BE2C (cell line): ENCODE measurements at regions not wholly inside any gene's neighbourhood (a gene's known extent, or its start where the extent isn't known, plus 50 kb on each side); places are given as distances from the start of the nearest gene placed in this dataset.

Experiments used
- DNase-seq: peaks from one replicate; pipeline ENCODE4 v3.0.0-alpha.2; 2020
- H3K27me3 ChIP-seq: fragments of 250-450 bp; sonication (Bioruptor Pico); 2 replicates; pipeline ENCODE4 v1.5.1; 2020; ENCODE audit warnings: mild to moderate bottlenecking
- H3K36me3 ChIP-seq: fragments of 250-450 bp; sonication (Bioruptor Pico); 2 replicates; pipeline ENCODE4 v1.5.1; 2020; ENCODE audit warnings: mild to moderate bottlenecking
- H3K4me1 ChIP-seq: fragments of 250-450 bp; sonication (Bioruptor Pico); 2 replicates; pipeline ENCODE4 v1.5.1; 2020
- H3K4me3 ChIP-seq: 2 replicates; pipeline ENCODE4 v1.5.1; 2011; ENCODE audit warnings: low read depth, low read length
- H3K9me3 ChIP-seq: fragments of 250-450 bp; sonication (Bioruptor Pico); 2 replicates; pipeline ENCODE4 v1.5.1; 2020
- CTCF ChIP-seq: IDR thresholded peaks from 2 replicates; pipeline ENCODE4 v1.5.1; 2012; ENCODE audit warnings: mild to moderate bottlenecking, low read depth, low read length

GRCh38 chr9:106445107-106445506 is 417.9 kb upstream of the ZNF462 start:
- TF ChIP-seq CTCF, result no peak
- Histone ChIP-seq H3K4me1 (no peaks in the 10 kb centered on the region), H3K9me3 (no peaks in the 10 kb centered on the region)

GRCh38 chr9:106449336-106449927 is 413.5 kb upstream of the ZNF462 start:
- H3K4me1 ChIP-seq, result no peaks in the 10 kb centered on the region
- no peaks in the 10 kb centered on the region for H3K9me3 ChIP-seq
- no peak overlapping the region for H3K4me3 ChIP-seq
- no peak for TF ChIP-seq CTCF
- H3K27me3 ChIP-seq, result no peaks in the 10 kb centered on the region; the same call in 1 of the 2 replicates
- no peak for DNase-seq
- H3K36me3 ChIP-seq, result no peaks in the 10 kb centered on the region

More at GRCh38 chr9:106445107-106445506, 417.9 kb upstream of the ZNF462 start:
- no peak for DNase-seq
- Histone ChIP-seq H3K36me3 (no peaks in the 10 kb centered on the region), H3K27me3 (no peaks in the 10 kb centered on the region; the same call in 1 of the 2 replicates), H3K4me3 (no peak overlapping the region)

- Histone ChIP-seq H3K4me3 (no peak overlapping the region), H3K9me3 (no peaks in the 10 kb centered on the region), H3K27me3 (no peaks in the 10 kb centered on the region; the same call in 1 of the 2 replicates), H3K36me3 (no peaks in the 10 kb centered on the region), H3K4me1 (no peaks in the 10 kb centered on the region)
- no peak for DNase-seq
- no peak for TF ChIP-seq CTCF
Measured at GRCh38 chr9:106450549-106450948, 412.4 kb upstream of the ZNF462 start.

GRCh38 chr9:106451223-106451622 is 411.7 kb upstream of the ZNF462 start:
- no peak for DNase-seq
- no peaks in the 10 kb centered on the region; the same call in 1 of the 2 replicates for H3K27me3 ChIP-seq
- no peaks in the 10 kb centered on the region for H3K4me1 ChIP-seq
- no peaks in the 10 kb centered on the region for H3K36me3 ChIP-seq
- no peaks in the 10 kb centered on the region for H3K9me3 ChIP-seq
- no peak overlapping the region for H3K4me3 ChIP-seq
- no peak for TF ChIP-seq CTCF

- Histone ChIP-seq H3K4me1 (no peaks in the 10 kb centered on the region), H3K4me3 (no peak overlapping the region), H3K27me3 (no peaks in the 10 kb centered on the region), H3K36me3 (no peaks in the 10 kb centered on the region), H3K9me3 (no peaks in the 10 kb centered on the region)
- no peak for TF ChIP-seq CTCF
- DNase-seq, result no peak
Measured at GRCh38 chr9:106456581-106456980, 406.4 kb upstream of the ZNF462 start.

GRCh38 chr9:106467113-106467864 is 395.7 kb upstream of the ZNF462 start:
- Histone ChIP-seq H3K36me3 (no peaks in the 10 kb centered on the region), H3K4me1 (no peaks in the 10 kb centered on the region), H3K27me3 (no peaks in the 10 kb centered on the region), H3K4me3 (no peak overlapping the region), H3K9me3 (no peaks in the 10 kb centered on the region)
- no peak for DNase-seq
- TF ChIP-seq CTCF, result no peak
